ENCODE measurements at regions not wholly inside any gene's neighbourhood (a gene's known extent, or its start where the extent isn't known, plus 50 kb on each side); places are given as distances from the start of the nearest gene placed in this dataset.

DNA sequence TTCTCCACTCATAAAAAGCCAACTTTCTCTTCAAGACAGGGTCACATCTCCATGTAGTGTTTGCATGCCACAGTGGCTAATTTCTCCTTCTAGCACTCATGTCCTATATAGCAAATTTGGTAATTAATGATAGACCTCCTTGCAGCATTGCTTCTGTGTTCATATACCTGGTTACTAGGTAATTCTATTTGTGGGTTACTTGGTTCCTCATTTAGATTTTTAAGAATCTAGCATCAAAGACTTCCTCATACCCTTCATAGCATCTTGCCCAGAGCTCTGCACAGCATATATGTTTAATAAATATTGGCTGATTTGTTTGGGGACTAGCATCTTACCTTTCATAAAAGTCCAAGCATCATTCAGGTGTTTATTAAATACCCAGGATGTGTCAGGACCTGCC lies 152.1 kb downstream of the DUSP6 start:
- TF ChIP-seq GATA3 (IDR thresholded peaks at IDR 0.05; ENCODE audit: low read depth, low read length) (no peak), GATA2 (IDR thresholded peaks at IDR 0.05; ENCODE audit: low read depth, low read length) (no peak)

DNA sequence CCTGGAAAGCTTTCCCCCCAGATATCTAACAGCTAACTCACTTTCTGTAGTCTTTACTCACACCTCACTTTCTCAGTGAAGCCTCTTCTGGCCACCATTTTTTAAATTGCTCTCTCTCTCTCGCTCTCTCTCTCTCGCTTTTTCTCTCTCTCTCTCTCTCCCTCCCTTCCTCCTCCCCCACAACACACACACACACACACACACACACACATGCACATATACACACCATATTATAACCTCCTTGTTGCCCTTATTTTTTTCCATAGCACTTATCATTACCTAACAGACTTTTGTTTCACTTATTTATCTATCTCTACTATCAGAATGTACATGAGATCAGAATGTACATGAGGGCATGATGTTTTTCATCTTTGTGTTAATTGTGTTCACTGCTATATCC lies 156.8 kb downstream of the DUSP6 start:
- TF ChIP-seq GATA2 (IDR thresholded peaks at IDR 0.05; ENCODE audit: low read depth, low read length) (no peak), GATA3 (IDR thresholded peaks at IDR 0.05; ENCODE audit: low read depth, low read length) (no peak)

DNA sequence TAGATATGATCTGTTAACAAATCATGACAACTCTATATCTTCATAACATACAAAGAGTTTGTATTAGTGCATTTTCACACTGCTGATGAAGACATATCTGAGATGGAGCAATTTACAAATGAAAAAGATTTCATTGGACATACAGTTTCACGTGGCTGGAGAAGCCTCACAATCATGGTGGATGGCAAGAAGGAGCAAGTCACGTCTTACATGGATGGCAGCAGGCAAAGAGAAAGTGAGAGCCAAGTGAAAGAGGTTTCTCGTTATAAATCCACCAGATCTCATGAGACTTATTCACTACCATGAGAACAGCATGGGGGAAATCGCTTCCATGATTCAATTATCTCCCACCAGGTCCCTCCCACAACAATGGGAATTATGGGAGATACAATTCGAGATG lies 157.6 kb downstream of the DUSP6 start:
- TF ChIP-seq GATA2 (IDR thresholded peaks at IDR 0.05; ENCODE audit: low read depth, low read length) (no peak), GATA3 (IDR thresholded peaks at IDR 0.05; ENCODE audit: low read depth, low read length) (no peak)

DNA sequence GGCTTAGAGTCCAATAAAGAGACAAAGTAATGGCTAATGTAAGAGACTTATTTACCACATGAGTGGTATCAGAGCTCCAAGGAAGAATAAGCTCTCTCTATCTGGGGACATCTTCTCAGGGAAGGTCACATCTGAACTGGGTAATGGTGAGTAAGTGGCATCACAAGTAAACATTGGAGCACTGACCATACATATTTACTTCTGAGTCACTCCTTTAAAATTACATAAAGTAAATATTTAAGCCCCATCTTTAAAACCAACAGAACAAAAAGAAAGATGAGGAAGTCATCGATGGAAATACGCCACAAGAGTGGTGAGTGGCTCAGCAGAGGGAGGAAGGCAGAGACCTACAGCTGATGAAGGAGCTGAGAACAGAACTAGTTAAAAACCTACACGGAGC lies 159.9 kb downstream of the DUSP6 start:
- TF ChIP-seq GATA3 (IDR thresholded peaks at IDR 0.05; ENCODE audit: low read depth, low read length): no peak
- TF ChIP-seq GATA2 (IDR thresholded peaks at IDR 0.05; ENCODE audit: low read depth, low read length): no peak

DNA sequence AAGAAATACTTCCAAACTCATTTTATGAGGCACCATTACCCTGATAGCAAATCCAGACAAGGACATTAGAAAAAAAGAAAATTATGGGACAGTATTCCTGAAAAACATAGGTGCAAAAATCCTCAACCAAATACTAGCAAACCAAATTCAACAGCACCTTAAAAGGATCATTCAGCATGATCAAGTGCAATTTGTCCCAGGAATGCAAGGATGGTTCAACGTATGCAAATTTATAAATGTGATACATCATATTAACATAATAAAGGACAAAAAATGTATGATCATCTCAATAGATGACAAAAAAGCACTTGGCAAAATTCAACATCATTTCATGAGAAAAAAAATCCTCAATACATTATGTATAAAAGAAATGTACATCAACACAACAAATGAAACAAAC lies 162.9 kb downstream of the DUSP6 start:
- TF ChIP-seq GATA2 (IDR thresholded peaks at IDR 0.05; ENCODE audit: low read depth, low read length) (no peak), GATA3 (IDR thresholded peaks at IDR 0.05; ENCODE audit: low read depth, low read length) (no peak)

DNA sequence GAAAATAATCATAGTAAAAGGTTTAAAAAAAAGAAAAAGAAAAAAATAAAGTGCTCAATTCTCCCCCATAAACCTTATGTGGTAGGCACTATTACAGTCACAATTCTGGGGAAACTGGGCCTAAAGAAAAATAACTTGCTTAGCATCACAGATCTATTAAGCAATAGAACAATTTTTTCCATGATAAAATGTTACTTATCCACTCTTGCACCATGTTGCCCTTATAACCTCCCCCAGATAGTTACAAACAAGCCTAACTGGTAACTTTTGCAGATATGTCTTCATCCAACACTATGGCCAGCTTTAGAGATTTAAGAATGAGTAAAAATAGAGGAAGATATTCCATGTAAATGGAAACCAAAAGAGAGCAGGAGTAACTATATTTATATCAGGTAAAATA lies 164.8 kb downstream of the DUSP6 start:
- TF ChIP-seq GATA2 (IDR thresholded peaks at IDR 0.05; ENCODE audit: low read depth, low read length): no peak

DNA sequence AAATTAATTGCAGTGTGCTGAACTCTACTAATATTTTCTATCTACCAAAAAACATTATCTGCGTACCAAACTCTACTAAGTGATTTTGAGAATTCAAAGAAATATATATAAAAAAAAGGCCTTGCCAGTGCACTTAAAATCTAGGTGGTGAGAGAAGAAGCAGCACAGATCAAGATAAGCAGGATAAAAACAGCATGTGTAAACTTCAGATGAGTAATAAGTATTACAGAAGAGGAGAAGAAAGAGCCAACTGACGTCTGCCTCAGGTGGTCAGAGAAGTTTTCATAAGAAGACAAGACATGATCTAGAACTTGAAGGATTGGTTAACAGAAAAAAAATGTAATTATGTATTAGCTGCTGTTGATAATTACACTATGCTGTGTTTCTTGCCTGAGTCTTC lies 166.4 kb downstream of the DUSP6 start:
- TF ChIP-seq GATA2 (IDR thresholded peaks at IDR 0.05; ENCODE audit: low read depth, low read length): no peak
- TF ChIP-seq GATA3 (IDR thresholded peaks at IDR 0.05; ENCODE audit: low read depth, low read length): no peak

DNA sequence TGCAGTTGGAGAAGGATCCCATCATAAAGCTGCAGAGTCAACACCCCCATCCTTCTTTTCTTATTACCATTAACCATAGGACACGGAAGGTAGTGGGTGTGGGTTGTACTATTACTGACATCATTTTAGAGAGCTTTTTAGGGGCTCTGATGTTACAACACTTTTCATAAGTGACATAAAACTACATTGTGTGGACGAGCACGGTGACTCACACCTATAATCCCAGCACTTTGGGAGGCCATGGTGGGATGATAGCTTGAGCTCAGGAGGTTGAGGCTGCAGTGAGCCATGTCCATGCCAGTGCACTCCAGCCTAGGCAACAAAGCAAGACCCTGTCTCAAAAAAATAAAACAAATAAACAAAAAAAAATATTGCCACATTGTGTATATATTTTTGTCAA lies 167.1 kb downstream of the DUSP6 start:
- TF ChIP-seq GATA3 (IDR thresholded peaks at IDR 0.05; ENCODE audit: low read depth, low read length): no peak
- TF ChIP-seq GATA2 (IDR thresholded peaks at IDR 0.05; ENCODE audit: low read depth, low read length): no peak

DNA sequence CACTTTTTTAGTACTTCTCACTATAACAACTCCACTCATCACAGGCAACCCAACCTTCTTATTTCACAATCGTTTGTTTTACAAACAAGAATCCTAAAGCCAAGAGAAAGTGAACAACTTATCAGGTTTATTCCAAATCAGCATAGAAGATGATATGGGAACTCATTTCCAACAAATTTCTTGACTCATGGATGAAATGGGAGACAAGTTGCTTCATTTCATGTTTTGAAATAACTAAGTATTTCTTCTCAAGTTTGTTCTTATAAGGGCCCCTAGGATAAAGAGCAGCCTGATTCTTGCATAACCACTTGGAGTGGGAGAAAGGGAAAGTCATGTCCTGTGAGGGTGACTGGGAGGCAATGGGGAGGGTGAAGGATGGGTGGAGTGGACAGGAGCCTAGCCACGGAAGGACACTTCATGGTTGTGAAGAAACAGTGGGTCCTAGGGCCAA lies 168.3 kb downstream of the DUSP6 start:
- no peak for TF ChIP-seq GATA3 (IDR thresholded peaks at IDR 0.05; ENCODE audit: low read depth, low read length)
- no peak for TF ChIP-seq GATA2 (IDR thresholded peaks at IDR 0.05; ENCODE audit: low read depth, low read length)

DNA sequence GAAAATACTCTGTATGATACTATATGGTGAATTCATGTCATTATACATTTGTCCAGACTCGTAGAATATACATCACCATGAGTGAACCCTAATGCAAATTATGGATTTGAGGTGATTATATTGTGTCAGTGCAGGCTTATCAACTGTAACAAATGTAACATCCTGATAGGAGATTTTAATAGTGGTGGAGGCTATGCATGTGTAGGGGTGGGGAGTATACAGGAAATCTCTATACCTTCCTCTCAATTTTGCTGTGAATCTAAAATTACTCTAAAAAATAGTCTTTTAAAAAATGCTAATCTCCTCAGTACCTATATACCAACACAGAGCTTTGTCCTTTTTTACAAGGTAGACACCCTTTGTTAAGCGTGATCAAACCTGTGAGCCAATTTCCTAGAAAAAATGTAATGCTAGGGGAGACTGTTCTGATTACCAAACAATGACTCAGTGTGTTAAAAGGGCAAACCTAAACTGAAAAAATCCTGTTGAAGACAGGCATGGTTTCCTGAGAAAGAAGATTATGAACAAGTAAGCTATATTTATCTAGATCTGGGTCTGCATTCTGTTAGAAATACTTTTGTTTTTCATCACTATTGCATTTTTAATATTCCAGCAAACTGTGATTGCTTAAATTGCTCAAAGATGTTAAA lies 170.9 kb downstream of the DUSP6 start:
- TF ChIP-seq GATA2 (IDR thresholded peaks at IDR 0.05; ENCODE audit: low read depth, low read length) (no peak), GATA3 (IDR thresholded peaks at IDR 0.05; ENCODE audit: low read depth, low read length) (no peak)

DNA sequence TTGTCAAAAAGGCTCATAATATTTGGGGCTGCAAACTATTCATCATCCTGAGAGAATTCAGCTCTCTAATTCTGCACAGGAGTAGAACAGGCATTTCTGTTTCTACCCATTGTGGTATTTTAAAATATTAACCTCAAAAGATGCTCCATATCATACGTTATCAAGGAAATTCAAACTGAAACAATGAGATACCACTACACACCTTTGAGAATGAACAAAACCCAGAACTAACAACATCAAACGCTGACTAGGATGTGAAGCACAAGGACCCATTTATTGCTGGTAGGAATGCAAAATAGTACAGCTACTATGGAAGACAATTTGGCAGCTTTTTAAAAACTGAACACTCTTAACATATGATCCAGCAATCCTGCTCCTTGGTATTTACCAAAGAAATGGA lies 171.8 kb downstream of the DUSP6 start:
- TF ChIP-seq GATA3 (IDR thresholded peaks at IDR 0.05; ENCODE audit: low read depth, low read length): no peak

DNA sequence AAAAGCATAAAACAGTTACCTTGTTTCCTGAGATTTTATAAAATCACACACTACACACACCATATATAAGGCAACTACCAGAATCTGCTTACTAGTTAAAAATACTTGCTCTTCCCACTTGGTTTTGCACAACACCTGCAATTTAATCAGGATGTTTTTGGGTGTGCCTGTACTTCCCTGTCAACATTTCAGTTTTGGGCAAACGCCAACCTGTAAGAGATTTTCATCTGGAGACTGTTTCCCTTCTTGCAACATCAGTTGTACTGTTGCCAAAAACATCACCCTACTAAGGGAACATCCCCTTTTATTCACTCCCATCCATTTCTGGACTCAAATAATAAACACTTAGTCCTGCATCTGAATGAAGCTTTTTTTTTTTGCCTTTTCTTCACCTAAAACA lies 172.3 kb downstream of the DUSP6 start:
- TF ChIP-seq GATA3 (IDR thresholded peaks at IDR 0.05; ENCODE audit: low read depth, low read length): no peak
- no peak; the same call in 1 of the 2 replicates for TF ChIP-seq GATA2 (IDR thresholded peaks at IDR 0.05; ENCODE audit: low read depth, low read length)

DNA sequence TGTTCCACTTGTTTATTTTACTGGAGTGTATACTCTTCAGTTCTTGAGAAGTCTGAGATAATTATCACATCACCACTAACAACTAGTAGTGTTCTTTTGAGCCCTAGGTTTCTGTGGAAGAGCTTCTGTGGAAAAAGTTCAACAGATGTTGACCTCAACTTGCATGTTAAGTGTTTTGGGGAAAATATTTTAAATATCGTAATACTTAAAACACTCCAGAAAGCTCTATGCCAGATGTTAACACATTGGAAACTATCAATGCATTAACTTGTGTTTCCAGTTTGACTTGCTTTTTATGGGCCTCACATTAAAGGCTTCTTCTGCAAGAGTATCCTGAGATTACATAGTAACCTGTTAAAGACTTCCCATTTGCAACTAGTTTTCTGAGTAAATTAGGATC lies 173.1 kb downstream of the DUSP6 start:
- no peak for TF ChIP-seq GATA2 (IDR thresholded peaks at IDR 0.05; ENCODE audit: low read depth, low read length)
- TF ChIP-seq GATA3 (IDR thresholded peaks at IDR 0.05; ENCODE audit: low read depth, low read length): no peak

DNA sequence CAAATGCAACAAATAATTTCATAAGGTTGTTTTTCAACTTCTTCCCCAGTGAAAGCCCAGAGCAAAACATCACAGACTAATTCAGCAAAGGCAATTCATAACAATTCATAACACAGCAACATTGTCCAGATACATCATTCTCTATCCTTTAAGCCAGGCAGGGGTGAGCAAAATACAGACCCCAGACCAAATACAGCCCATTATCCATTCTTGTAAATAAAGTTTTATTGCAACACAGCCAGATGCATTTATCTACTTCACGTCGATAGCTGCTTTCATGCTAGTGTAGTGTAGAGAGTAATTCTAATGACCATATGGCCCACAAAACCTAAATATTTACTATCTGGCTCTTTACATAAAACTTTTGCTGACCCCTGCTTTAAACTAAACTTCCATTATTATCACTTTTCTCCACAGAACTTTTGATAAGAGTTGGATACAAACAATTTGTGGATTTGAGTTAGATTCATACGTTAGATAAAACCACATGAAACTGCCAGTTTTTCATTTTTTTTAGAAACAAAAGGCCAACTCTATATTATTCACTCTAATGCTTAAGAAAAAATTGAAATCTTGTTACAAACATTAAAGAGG lies 174.4 kb downstream of the DUSP6 start:
- TF ChIP-seq GATA2 (IDR thresholded peaks at IDR 0.05; ENCODE audit: low read depth, low read length) (no peak), GATA3 (IDR thresholded peaks at IDR 0.05; ENCODE audit: low read depth, low read length) (no peak)

DNA sequence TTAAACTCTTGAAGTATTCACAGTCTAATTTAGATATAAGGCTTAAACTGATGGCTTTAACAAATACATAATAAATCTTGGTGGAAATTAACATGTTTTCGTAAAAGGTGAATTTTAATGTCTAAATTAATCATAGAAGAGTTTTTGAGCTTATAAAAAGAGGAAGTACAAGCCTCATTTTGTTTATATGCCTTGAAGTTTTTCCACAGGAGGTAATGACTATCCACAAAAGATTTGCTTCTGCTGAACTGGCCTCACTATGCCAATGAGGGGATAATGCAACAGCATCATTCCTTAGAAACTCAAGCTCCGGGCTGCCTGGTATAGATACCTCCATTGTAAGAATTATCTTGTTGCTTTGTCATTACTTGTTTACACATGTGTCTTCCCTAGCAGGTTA lies 175.6 kb downstream of the DUSP6 start:
- TF ChIP-seq GATA3 (IDR thresholded peaks at IDR 0.05; ENCODE audit: low read depth, low read length) (no peak), GATA2 (IDR thresholded peaks at IDR 0.05; ENCODE audit: low read depth, low read length) (no peak)

DNA sequence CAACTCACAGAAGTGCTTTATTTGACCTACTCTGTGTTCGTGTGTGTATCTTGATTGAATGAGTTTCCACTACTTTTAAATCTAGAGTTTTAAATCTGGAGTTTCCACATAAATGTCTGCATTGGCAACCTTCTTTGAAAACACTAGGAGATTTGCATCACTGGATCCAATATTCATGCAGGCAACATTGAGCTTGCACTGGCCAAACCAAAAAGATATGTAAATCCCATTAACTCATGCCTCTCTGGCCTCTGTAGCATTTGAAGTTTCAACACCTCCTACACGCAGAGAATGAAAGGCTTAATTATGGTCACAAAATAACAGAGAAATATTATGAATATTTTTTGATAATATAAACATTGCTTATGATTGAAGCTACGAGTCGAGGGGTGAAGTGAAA lies 178.6 kb downstream of the DUSP6 start:
- no peak for TF ChIP-seq GATA2 (IDR thresholded peaks at IDR 0.05; ENCODE audit: low read depth, low read length)
- no peak for TF ChIP-seq GATA3 (IDR thresholded peaks at IDR 0.05; ENCODE audit: low read depth, low read length)
